ENCODE measurements at regions not wholly inside any gene's neighbourhood (a gene's known extent, or its start where the extent isn't known, plus 50 kb on each side); places are given as distances from the start of the nearest gene placed in this dataset.
"Not testable (repeated sequence)": the region's sequence is repeated elsewhere in the genome, so short reads cannot be mapped to it uniquely, and the experiment has no call there.

DNA sequence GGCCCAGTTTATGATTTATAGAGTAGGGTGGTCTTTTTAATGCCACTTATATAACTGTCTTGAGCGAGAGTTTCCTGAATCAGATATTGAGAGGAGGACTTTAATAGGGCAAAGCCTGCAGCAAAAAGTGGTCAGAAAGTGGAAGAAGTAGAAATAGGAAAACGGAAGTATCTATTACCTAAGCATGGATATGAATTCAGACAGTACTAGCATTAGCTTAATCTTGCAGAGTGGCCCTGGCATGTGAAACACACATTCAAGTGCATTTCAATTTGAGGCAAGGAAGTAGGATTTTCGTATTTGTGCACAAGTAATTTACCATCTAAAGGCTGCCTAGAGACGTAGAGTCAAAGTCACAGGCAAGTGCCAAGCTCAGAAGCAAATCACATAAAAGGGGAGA, 622.3 kb downstream of the DIPK2A start:
- H3K4me1 ChIP-seq, result no peaks in the 10 kb centered on the region
- H3K36me3 ChIP-seq, result no peaks in the 10 kb centered on the region
- H3K9me3 ChIP-seq, result no peaks in the 10 kb centered on the region
- no peak overlapping the region for H3K27ac ChIP-seq
- WGBS, 2 donors (ENCODE audit: low coverage in 1 of 2), result 78 to 96% methylated on average over 3 to 4 of the region's 4 CpGs
- H3K27me3 ChIP-seq, result no peaks in the 10 kb centered on the region
- ATAC-seq, result no peak
- no peak overlapping the region for H3K4me3 ChIP-seq
- TF ChIP-seq EP300 (IDR thresholded peaks at IDR 0.05) (no peak), POLR2A (IDR thresholded peaks at IDR 0.05) (no peak), CTCF (IDR thresholded peaks at IDR 0.05) (no peak)

GRCh38 chr3:144620236-144620635, 648.6 kb downstream of the DIPK2A start:
- peaks cover 0 to 17% (median 0%) of the 10 kb centered on the region in 3 donors for H3K9me3 ChIP-seq
- not testable (repeated sequence) for H3K4me3 ChIP-seq, H3K27me3 ChIP-seq, H3K36me3 ChIP-seq, H3K4me1 ChIP-seq, ATAC-seq, H3K27ac ChIP-seq
- 60 to 70% methylated on average over 1 to 2 of the region's 7 CpGs for WGBS, 2 donors (ENCODE audit: low coverage in 1 of 2)

DNA sequence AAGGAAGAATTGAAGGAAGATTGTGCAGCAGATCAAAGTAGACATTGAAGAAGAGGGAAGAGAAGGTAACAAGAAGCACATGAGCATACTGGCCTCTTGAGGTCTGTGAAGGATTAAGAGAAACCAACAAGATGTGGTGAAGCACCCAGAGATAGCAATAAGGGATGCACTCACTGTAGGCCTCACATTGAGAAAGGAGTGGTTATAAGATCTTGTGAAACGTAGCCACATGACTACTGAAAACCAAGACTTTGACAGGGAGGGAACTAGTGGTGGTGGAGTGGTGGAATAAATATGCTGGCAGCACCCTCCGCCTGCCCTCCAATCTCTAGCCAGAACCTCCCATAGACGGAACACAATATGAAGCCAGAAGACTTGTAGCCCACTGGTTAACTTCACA, 651.2 kb downstream of the DIPK2A start:
- TF ChIP-seq POLR2AphosphoS5 (IDR thresholded peaks at IDR 0.05), result no peak
- no peak for TF ChIP-seq CTCF (IDR thresholded peaks at IDR 0.05)
- TF ChIP-seq POLR2A (IDR thresholded peaks at IDR 0.05), result no peak
- no peak for TF ChIP-seq EP300 (IDR thresholded peaks at IDR 0.05)
- H3K4me3 ChIP-seq, result no peak overlapping the region
- peaks cover 0 to 17% (median 0%) of the 10 kb centered on the region in 3 donors for H3K9me3 ChIP-seq
- no peak for ATAC-seq
- H3K36me3 ChIP-seq, result no peaks in the 10 kb centered on the region
- no peaks in the 10 kb centered on the region for H3K27me3 ChIP-seq
- H3K4me1 ChIP-seq, result no peaks in the 10 kb centered on the region
- WGBS, 2 donors (ENCODE audit: low coverage in 1 of 2), result 89 to 93% methylated on average over 2 to 3 of the region's 3 CpGs
- H3K27ac ChIP-seq, result no peak overlapping the region

GRCh38 chr3:144624656-144625055, 653.0 kb downstream of the DIPK2A start:
- Histone ChIP-seq H3K36me3 (no peaks in the 10 kb centered on the region), H3K4me1 (no peaks in the 10 kb centered on the region), H3K9me3 (peaks cover 0 to 2% (median 0%) of the 10 kb centered on the region in 3 donors), H3K4me3 (no peak overlapping the region), H3K27ac (no peak overlapping the region), H3K27me3 (no peaks in the 10 kb centered on the region)
- ATAC-seq, result no peak
- WGBS, 2 donors (ENCODE audit: low coverage in 1 of 2), result 23 to 80% methylated on average over 1 to 2 of the region's 2 CpGs
- no peak for TF ChIP-seq POLR2A (IDR thresholded peaks at IDR 0.05)

GRCh38 chr3:144626835-144627234, 655.2 kb downstream of the DIPK2A start:
- TF ChIP-seq POLR2A (IDR thresholded peaks at IDR 0.05) (no peak), EP300 (IDR thresholded peaks at IDR 0.05) (no peak), POLR2AphosphoS5 (IDR thresholded peaks at IDR 0.05) (no peak), CTCF (IDR thresholded peaks at IDR 0.05) (no peak)
- H3K27me3 ChIP-seq, result no peaks in the 10 kb centered on the region
- H3K27ac ChIP-seq, result no peak overlapping the region
- no peaks in the 10 kb centered on the region for H3K4me1 ChIP-seq
- ATAC-seq, result no peak
- no peaks in the 10 kb centered on the region for H3K36me3 ChIP-seq
- H3K4me3 ChIP-seq, result no peak overlapping the region
- H3K9me3 ChIP-seq, result no peaks in the 10 kb centered on the region

GRCh38 chr3:144629381-144629780, 657.8 kb downstream of the DIPK2A start:
- H3K27ac ChIP-seq, result no peak overlapping the region
- 64 to 76% methylated on average over 4 of the region's 4 CpGs for WGBS, 2 donors (ENCODE audit: low coverage in 1 of 2)
- H3K4me1 ChIP-seq, result no peaks in the 10 kb centered on the region
- no peaks in the 10 kb centered on the region for H3K36me3 ChIP-seq
- ATAC-seq, result no peak
- no peak overlapping the region for H3K4me3 ChIP-seq
- H3K9me3 ChIP-seq, result no peaks in the 10 kb centered on the region
- no peak for TF ChIP-seq POLR2A (IDR thresholded peaks at IDR 0.05)
- no peak for TF ChIP-seq POLR2AphosphoS5 (IDR thresholded peaks at IDR 0.05)
- TF ChIP-seq EP300 (IDR thresholded peaks at IDR 0.05), result no peak
- no peak for TF ChIP-seq CTCF (IDR thresholded peaks at IDR 0.05)
- H3K27me3 ChIP-seq, result no peaks in the 10 kb centered on the region
